Fibroblast of lung (primary cell): ENCODE measurements at regions not wholly inside any gene's neighbourhood (a gene's known extent, or its start where the extent isn't known, plus 50 kb on each side); places are given as distances from the start of the nearest gene placed in this dataset.
A peak's percentile ranks its signal among the peaks of the same experiment; 100 is the strongest.

Source experiments
- DNase-seq, 2 donors: peaks; one replicate each; pipeline versions ENCODE4 v3.0.0 to v3.0.0-alpha.2; 2010; ENCODE audit warnings: low read depth in 2 of 2
- H2AFZ ChIP-seq: 2 replicates; pipeline ENCODE4 v1.5.1; 2012; ENCODE audit warnings: low read length, control low read depth, inconsistent platforms
- H3K27ac ChIP-seq: 2 replicates; pipeline ENCODE4 v1.5.1; 2011; ENCODE audit warnings: low read length, control low read depth; ENCODE audit not compliant: insufficient read depth
- H3K27me3 ChIP-seq: 2 replicates; pipeline ENCODE4 v1.5.1; 2011; ENCODE audit warnings: mild to moderate bottlenecking, low read length; ENCODE audit not compliant: control insufficient read depth, insufficient read depth
- H3K36me3 ChIP-seq: 2 replicates; pipeline ENCODE4 v1.5.1; 2011; ENCODE audit warnings: low read length; ENCODE audit not compliant: control insufficient read depth, insufficient read depth
- H3K4me1 ChIP-seq: 2 replicates; pipeline ENCODE4 v1.5.1; 2011; ENCODE audit warnings: low read length; ENCODE audit not compliant: control insufficient read depth, insufficient read depth; ENCODE audit errors: extremely low read depth
- H3K4me2 ChIP-seq: 2 replicates; pipeline ENCODE4 v1.5.1; 2011; ENCODE audit warnings: low read length, control low read depth; ENCODE audit not compliant: insufficient read depth; ENCODE audit errors: extremely low read depth
- H3K4me3 ChIP-seq, 4 experiments: fragments of 200-600 bp in 1 of 4; sonication (generic) in 1 of 4; replicated peaks in 1 of 4; 2 replicates each; pipeline ENCODE4 v1.5.1; 2011 to 2016; ENCODE audit warnings: low read length in 4 of 4, low read depth in 3 of 4, mild to moderate bottlenecking in 3 of 4, control low read depth in 2 of 4, inconsistent platforms in 1 of 4, mixed read lengths in 1 of 4; ENCODE audit not compliant: insufficient read depth in 1 of 4; ENCODE audit errors: control extremely low read depth in 1 of 4
- H3K79me2 ChIP-seq: 2 replicates; pipeline ENCODE4 v1.5.1; 2012; ENCODE audit warnings: mild to moderate bottlenecking, low read length, inconsistent platforms; ENCODE audit not compliant: control insufficient read depth, insufficient read depth
- H3K9ac ChIP-seq: 2 replicates; pipeline ENCODE4 v1.5.1; 2011; ENCODE audit warnings: mild to moderate bottlenecking, low read length, control low read depth; ENCODE audit not compliant: insufficient read depth
- H3K9me3 ChIP-seq: 2 replicates; pipeline ENCODE4 v1.5.1; 2012; ENCODE audit warnings: low read depth, low read length; ENCODE audit not compliant: control insufficient read depth, insufficient read depth
- H4K20me1 ChIP-seq: 2 replicates; pipeline ENCODE4 v1.5.1; 2011; ENCODE audit warnings: low read length; ENCODE audit not compliant: control insufficient read depth, insufficient read depth; ENCODE audit errors: extremely low read depth
- CTCF ChIP-seq, 2 donors: IDR thresholded peaks in 1 of 2; conservative IDR thresholded peaks in 1 of 2; 1 replicate in 1 of 2; 2 replicates in 1 of 2; pipeline ENCODE4 v1.5.1; 2011 to 2012; ENCODE audit warnings: low read length in 2 of 2, control low read depth in 1 of 2, inconsistent platforms in 1 of 2, low read depth in 1 of 2, mild to moderate bottlenecking in 1 of 2
- EZH2 ChIP-seq: IDR thresholded peaks from 2 replicates; pipeline ENCODE4 v1.5.1; 2012; ENCODE audit warnings: low read length, control low read depth, mild to moderate bottlenecking; ENCODE audit errors: missing control alignments

- H3K27ac ChIP-seq, result no peak overlapping the region
- TF ChIP-seq CTCF (conservative IDR thresholded peaks at IDR 0.05 in 1 of 2, IDR thresholded peaks at IDR 0.05 in 1 of 2; ENCODE audit: low read depth in 1 of 2, low read length in 2 of 2) (no peak), EZH2 (no peak)
These were observed 463.2 kb upstream of the ZNF608 start for GRCh38 chr5:125209650-125210049.

GRCh38 chr5:125210242-125210947 is 464.0 kb upstream of the ZNF608 start:
- TF ChIP-seq CTCF (conservative IDR thresholded peaks at IDR 0.05 in 1 of 2, IDR thresholded peaks at IDR 0.05 in 1 of 2; ENCODE audit: low read depth in 1 of 2, low read length in 2 of 2) (no peak), EZH2 (no peak)
- H3K4me2 ChIP-seq, result no peak overlapping the region
- peak in 1 of 2 donors; percentile 14 for DNase-seq
- H4K20me1 ChIP-seq, result no peaks in the 10 kb centered on the region
- H3K9me3 ChIP-seq, result no peaks in the 10 kb centered on the region
- H3K79me2 ChIP-seq, result no peaks in the 10 kb centered on the region
- H3K4me3 ChIP-seq, result no peak overlapping the region
- H3K27ac ChIP-seq, result no peak overlapping the region
- no peak overlapping the region for H3K9ac ChIP-seq
- no peak overlapping the region for H2AFZ ChIP-seq
- H3K27me3 ChIP-seq, result no peaks in the 10 kb centered on the region
- no peaks in the 10 kb centered on the region for H3K4me1 ChIP-seq
- no peaks in the 10 kb centered on the region for H3K36me3 ChIP-seq

More at GRCh38 chr5:125209650-125210049, 463.2 kb upstream of the ZNF608 start:
- Histone ChIP-seq H3K4me2 (no peak overlapping the region), H3K9me3 (no peaks in the 10 kb centered on the region), H3K4me3 (no peak overlapping the region), H3K27me3 (no peaks in the 10 kb centered on the region), H3K4me1 (no peaks in the 10 kb centered on the region), H3K36me3 (no peaks in the 10 kb centered on the region), H4K20me1 (no peaks in the 10 kb centered on the region), H3K79me2 (no peaks in the 10 kb centered on the region), H3K9ac (no peak overlapping the region), H2AFZ (no peak overlapping the region)
- peak in 1 of 2 donors; percentile 59 for DNase-seq

- H4K20me1 ChIP-seq, result no peaks in the 10 kb centered on the region
- H3K79me2 ChIP-seq, result no peaks in the 10 kb centered on the region
- H3K4me1 ChIP-seq, result no peaks in the 10 kb centered on the region
- H2AFZ ChIP-seq, result no peak overlapping the region
- TF ChIP-seq EZH2, result no peak
- no peak for TF ChIP-seq CTCF (conservative IDR thresholded peaks at IDR 0.05 in 1 of 2, IDR thresholded peaks at IDR 0.05 in 1 of 2; ENCODE audit: low read depth in 1 of 2, low read length in 2 of 2)
- H3K4me2 ChIP-seq, result no peak overlapping the region
- no peak overlapping the region for H3K27ac ChIP-seq
- no peak for DNase-seq
- H3K9me3 ChIP-seq, result no peaks in the 10 kb centered on the region
- H3K9ac ChIP-seq, result no peak overlapping the region
- H3K36me3 ChIP-seq, result no peaks in the 10 kb centered on the region
- no peaks in the 10 kb centered on the region for H3K27me3 ChIP-seq
- no peak overlapping the region for H3K4me3 ChIP-seq
These were observed 467.6 kb upstream of the ZNF608 start for GRCh38 chr5:125214080-125214479.
